Activated B cell treated with CpG ODN at 0.5 μM for 24 hours (primary cell): ENCODE measurements at regions not wholly inside any gene's neighbourhood (a gene's known extent, or its start where the extent isn't known, plus 50 kb on each side); places are given as distances from the start of the nearest gene placed in this dataset.

Source experiments
- ATAC-seq: fragments of 200-7000 bp; cut with Tn5 transposase; one replicate; pipeline ENCODE4 v1.10.0; 2021; ENCODE audit warnings: low read depth, mild to moderate bottlenecking, moderate library complexity
- CTCF ChIA-PET: fragments of 350-600 bp; sonication (Branson Sonifier 250); formaldehyde crosslinking; loops from one replicate; lab custom pipeline; 2021; ENCODE audit warnings: antibody characterized with exemption; lab: Charles Lee
- POLR2A ChIA-PET: fragments of 350-600 bp; sonication (Branson Sonifier 250); formaldehyde crosslinking; loops from one replicate; lab custom pipeline; 2021; ENCODE audit warnings: antibody characterized with exemption; lab: Charles Lee
- DNase-seq: peaks from one replicate; pipeline ENCODE4 v3.0.0; 2022
- H3K27ac Mint-ChIP-seq: one replicate; pipeline ENCODE4 v1.8.0; 2020; ENCODE audit warnings: mixed read lengths
- H3K27me3 Mint-ChIP-seq: one replicate; pipeline ENCODE4 v1.8.0; 2021; ENCODE audit warnings: mixed read lengths
- H3K36me3 Mint-ChIP-seq: one replicate; pipeline ENCODE4 v1.8.0; 2021; ENCODE audit warnings: low read depth, mixed read lengths
- H3K4me1 Mint-ChIP-seq: one replicate; pipeline ENCODE4 v1.8.0; 2021; ENCODE audit warnings: mixed read lengths
- H3K4me3 Mint-ChIP-seq: one replicate; pipeline ENCODE4 v1.8.0; 2020; ENCODE audit warnings: mild to moderate bottlenecking, mixed read lengths
- H3K9me3 Mint-ChIP-seq: one replicate; pipeline ENCODE4 v1.8.0; 2020; ENCODE audit warnings: mixed read lengths
- CTCF ChIP-seq: fragments of 200-600 bp; IDR thresholded peaks from one replicate; pipeline ENCODE4 v1.8.0; 2022; ENCODE audit warnings: antibody characterized with exemption, mild to moderate bottlenecking
- intact Hi-C: fragments of 100-400 bp; cut with micrococcal nuclease; formaldehyde crosslinking; loops from one replicate; pipeline ENCODE4 v1.15.1; 2024

GRCh38 chr5:29949301-29949872, 1244.1 kb upstream of the CDH6 start:
- Mint-ChIP-seq H3K9me3 (peaks cover 5% of the 10 kb centered on the region), H3K36me3 (no peaks in the 10 kb centered on the region), H3K4me3 (no peak overlapping the region), H3K27ac (no peak overlapping the region), H3K4me1 (no peaks in the 10 kb centered on the region), H3K27me3 (no peaks in the 10 kb centered on the region)
- no peak for DNase-seq
- POLR2A ChIA-PET: no interaction called here
- CTCF ChIA-PET: no interaction called here
- no peak for TF ChIP-seq CTCF
- intact Hi-C loops: no loop called here
- no peak for ATAC-seq

GRCh38 chr5:29944327-29944726, 1249.2 kb upstream of the CDH6 start:
- Mint-ChIP-seq H3K9me3 (peaks cover 2% of the 10 kb centered on the region), H3K27ac (no peak overlapping the region), H3K4me1 (no peaks in the 10 kb centered on the region), H3K4me3 (no peak overlapping the region), H3K27me3 (no peaks in the 10 kb centered on the region), H3K36me3 (no peaks in the 10 kb centered on the region)
- intact Hi-C loops: no loop called here
- DNase-seq: no peak
- POLR2A ChIA-PET: no interaction called here
- no peak for ATAC-seq
- CTCF ChIA-PET: no interaction called here
- TF ChIP-seq CTCF: no peak

GRCh38 chr5:29942089-29942488, 1251.4 kb upstream of the CDH6 start:
- H3K27ac Mint-ChIP-seq: no peak overlapping the region
- H3K27me3 Mint-ChIP-seq: no peaks in the 10 kb centered on the region
- DNase-seq (no peak), ATAC-seq (no peak)
- intact Hi-C loops: no loop called here
- no peaks in the 10 kb centered on the region for H3K4me1 Mint-ChIP-seq
- H3K36me3 Mint-ChIP-seq: no peaks in the 10 kb centered on the region
- H3K4me3 Mint-ChIP-seq: no peak overlapping the region
- ChIA-PET POLR2A (no interaction called here), CTCF (no interaction called here)
- TF ChIP-seq CTCF: no peak
- peaks cover 2% of the 10 kb centered on the region for H3K9me3 Mint-ChIP-seq

- Mint-ChIP-seq H3K27me3 (no peaks in the 10 kb centered on the region), H3K4me1 (no peaks in the 10 kb centered on the region), H3K27ac (no peak overlapping the region), H3K36me3 (no peaks in the 10 kb centered on the region), H3K4me3 (no peak overlapping the region), H3K9me3 (peaks cover 2% of the 10 kb centered on the region)
- no peak for TF ChIP-seq CTCF
- no peak for ATAC-seq
- intact Hi-C loops: no loop called here
- ChIA-PET CTCF (no interaction called here), POLR2A (no interaction called here)
- DNase-seq: no peak
Measured at GRCh38 chr5:29939988-29940387, 1253.5 kb upstream of the CDH6 start.

GRCh38 chr5:29935371-29935770, 1258.1 kb upstream of the CDH6 start:
- POLR2A ChIA-PET: no interaction called here
- ATAC-seq (no peak), DNase-seq (no peak)
- H3K27me3 Mint-ChIP-seq: no peaks in the 10 kb centered on the region
- no peaks in the 10 kb centered on the region for H3K36me3 Mint-ChIP-seq
- intact Hi-C loops: no loop called here
- no peaks in the 10 kb centered on the region for H3K4me1 Mint-ChIP-seq
- CTCF ChIA-PET: no interaction called here
- H3K4me3 Mint-ChIP-seq: no peak overlapping the region
- no peak for TF ChIP-seq CTCF
- H3K9me3 Mint-ChIP-seq: no peaks in the 10 kb centered on the region
- H3K27ac Mint-ChIP-seq: no peak overlapping the region
